ENCODE measurements at regions not wholly inside any gene's neighbourhood (a gene's known extent, or its start where the extent isn't known, plus 50 kb on each side); places are given as distances from the start of the nearest gene placed in this dataset.

DNA sequence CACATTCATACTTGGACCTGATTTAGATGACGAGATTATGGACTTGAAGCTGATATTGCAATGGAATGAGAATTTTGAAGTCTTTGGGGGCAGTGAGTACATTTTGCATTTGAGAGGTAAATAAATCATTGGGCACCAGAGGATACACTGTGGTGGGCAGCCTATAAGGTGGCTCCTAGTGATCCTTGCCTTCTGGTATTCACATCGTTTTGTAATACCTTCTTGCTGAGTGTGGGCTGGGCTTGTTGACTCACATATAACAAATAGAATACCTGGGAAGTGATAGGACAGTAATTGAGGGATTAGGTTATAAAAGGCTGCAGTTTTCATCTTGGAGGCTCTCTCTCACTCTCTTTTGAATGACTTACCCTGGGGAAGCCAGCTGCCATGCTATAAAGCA is 605.5 kb upstream of the KCNMB2 start:
- no peak overlapping the region for H3K4me3 ChIP-seq (ENCODE audit: low read length)
- DNase-seq (ENCODE audit: low read depth): no peak
- TF ChIP-seq, protein P1, sequence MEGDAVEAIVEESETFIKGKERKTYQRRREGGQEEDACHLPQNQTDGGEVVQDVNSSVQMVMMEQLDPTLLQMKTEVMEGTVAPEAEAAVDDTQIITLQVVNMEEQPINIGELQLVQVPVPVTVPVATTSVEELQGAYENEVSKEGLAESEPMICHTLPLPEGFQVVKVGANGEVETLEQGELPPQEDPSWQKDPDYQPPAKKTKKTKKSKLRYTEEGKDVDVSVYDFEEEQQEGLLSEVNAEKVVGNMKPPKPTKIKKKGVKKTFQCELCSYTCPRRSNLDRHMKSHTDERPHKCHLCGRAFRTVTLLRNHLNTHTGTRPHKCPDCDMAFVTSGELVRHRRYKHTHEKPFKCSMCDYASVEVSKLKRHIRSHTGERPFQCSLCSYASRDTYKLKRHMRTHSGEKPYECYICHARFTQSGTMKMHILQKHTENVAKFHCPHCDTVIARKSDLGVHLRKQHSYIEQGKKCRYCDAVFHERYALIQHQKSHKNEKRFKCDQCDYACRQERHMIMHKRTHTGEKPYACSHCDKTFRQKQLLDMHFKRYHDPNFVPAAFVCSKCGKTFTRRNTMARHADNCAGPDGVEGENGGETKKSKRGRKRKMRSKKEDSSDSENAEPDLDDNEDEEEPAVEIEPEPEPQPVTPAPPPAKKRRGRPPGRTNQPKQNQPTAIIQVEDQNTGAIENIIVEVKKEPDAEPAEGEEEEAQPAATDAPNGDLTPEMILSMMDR (conservative IDR thresholded peaks at IDR 0.05; ENCODE audit: low read depth, low read length): no peak

DNA sequence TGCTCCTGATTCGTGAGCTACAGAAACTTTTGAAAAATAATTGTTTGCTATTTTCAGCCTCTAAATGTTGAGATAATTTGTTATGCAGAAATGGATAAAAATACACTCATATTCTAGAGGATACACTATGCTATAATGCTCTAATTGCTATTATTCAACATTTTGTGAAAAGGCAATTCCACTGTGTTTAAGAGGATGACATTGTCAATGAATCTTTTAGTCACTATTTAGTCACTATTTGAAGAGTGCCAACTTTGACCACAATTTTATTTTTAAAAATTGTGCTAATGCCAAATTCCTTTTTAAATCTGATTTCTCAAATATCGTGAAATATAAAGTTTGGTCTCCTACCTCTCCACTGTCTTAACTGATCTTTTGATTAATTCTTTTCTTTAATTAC is 604.9 kb upstream of the KCNMB2 start:
- DNase-seq (ENCODE audit: low read depth): no peak
- H3K4me3 ChIP-seq (ENCODE audit: low read length): no peak overlapping the region
- TF ChIP-seq, protein P1 (conservative IDR thresholded peaks at IDR 0.05; ENCODE audit: low read depth, low read length): no peak

- TF ChIP-seq, protein P1 (conservative IDR thresholded peaks at IDR 0.05; ENCODE audit: low read depth, low read length): no peak
- H3K4me3 ChIP-seq (ENCODE audit: low read length): no peak overlapping the region
- no peak for DNase-seq (ENCODE audit: low read depth)
These were observed 603.9 kb upstream of the KCNMB2 start for GRCh38 chr3:177932346-177932745.

DNA sequence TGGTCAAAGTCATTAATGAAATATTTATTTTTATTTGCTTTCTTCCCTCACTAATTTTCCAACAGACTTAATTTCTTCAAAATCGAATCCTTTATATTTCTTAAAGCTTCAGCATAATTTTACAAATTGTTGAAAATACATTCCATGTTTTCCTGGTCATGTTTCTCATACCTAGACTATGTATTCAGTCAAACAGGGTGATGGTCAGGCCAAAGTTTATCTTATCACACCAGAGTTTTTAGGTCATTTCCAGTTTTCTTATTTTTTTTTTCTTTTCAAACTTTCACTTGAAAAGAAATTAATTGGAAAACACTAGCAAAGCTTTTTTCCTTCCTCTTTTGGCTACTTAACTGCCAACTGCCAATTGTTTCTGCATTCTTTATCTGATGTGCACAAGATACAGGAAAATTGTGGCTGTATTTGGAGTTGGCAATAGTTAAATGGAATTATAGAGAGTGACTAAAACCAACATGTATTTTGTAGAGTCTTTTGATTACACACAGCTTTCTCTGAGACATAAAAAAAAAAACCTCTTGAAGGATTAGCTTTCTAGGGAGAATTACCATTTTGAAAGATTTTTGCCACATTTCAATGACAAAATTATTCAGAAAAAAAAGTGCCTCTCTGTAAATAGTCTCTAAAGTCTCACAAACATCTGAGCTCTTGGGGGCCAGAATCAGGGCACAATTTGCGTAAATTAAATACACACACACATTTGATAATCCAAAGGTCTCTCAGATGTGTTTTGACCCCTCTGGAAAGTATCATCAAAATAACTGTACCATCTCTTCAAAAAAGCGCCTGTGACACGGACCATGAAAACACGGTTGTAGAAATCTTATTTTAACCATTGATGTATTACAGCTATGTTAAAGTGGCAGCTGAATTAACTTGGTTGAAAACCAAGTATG is 603.2 kb upstream of the KCNMB2 start:
- H3K4me3 ChIP-seq (ENCODE audit: low read length): no peak overlapping the region
- peak; percentile 75 for DNase-seq (ENCODE audit: low read depth)
- TF ChIP-seq, protein P1 (conservative IDR thresholded peaks at IDR 0.05; ENCODE audit: low read depth, low read length): no peak

GRCh38 chr3:177934001-177934891 is 602.0 kb upstream of the KCNMB2 start:
- DNase-seq (ENCODE audit: low read depth): peak; percentile 29
- no peak overlapping the region for H3K4me3 ChIP-seq (ENCODE audit: low read length)
- TF ChIP-seq, protein P1 (conservative IDR thresholded peaks at IDR 0.05; ENCODE audit: low read depth, low read length): no peak

DNA sequence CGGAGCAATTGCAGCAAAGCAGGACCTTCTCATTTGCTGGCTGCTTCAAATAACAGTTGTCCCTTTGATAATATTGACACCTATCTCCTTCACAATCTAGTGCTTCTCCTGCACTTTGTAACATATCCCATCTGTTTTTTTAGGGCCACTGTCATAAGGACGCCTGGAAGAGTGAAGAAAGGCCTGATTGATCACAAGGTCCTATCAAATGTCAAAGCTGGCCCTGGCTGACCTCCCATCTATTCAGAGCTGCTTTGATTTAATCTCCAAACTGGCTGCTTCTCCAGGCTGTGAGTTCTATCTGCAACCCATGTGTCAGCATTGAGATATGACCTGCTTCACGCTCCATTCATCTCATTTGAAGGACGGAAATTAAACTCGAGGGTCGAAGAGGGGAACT is 601.2 kb upstream of the KCNMB2 start:
- no peak for DNase-seq (ENCODE audit: low read depth)
- TF ChIP-seq, protein P1 (conservative IDR thresholded peaks at IDR 0.05; ENCODE audit: low read depth, low read length): no peak
- no peak overlapping the region for H3K4me3 ChIP-seq (ENCODE audit: low read length)
